ENCODE measurements at regions not wholly inside any gene's neighbourhood (a gene's known extent, or its start where the extent isn't known, plus 50 kb on each side); places are given as distances from the start of the nearest gene placed in this dataset.
"Not testable (repeated sequence)": the region's sequence is repeated elsewhere in the genome, so short reads cannot be mapped to it uniquely, and the experiment has no call there.

GRCh38 chr22:11795979-11796378, 3732.0 kb upstream of the OR11H1 start:
- H3K36me3 ChIP-seq (replicated peaks in 1 of 2; ENCODE audit: control insufficient read depth in 1 of 2, insufficient read depth in 2 of 2, low read length in 1 of 2); H3K79me2 ChIP-seq (ENCODE audit: insufficient read depth); POLR2A ChIA-PET; H3K27ac ChIP-seq (ENCODE audit: low read depth in 2 of 2, low read length in 1 of 2); H4K20me1 ChIP-seq (ENCODE audit: insufficient read depth); H3K9ac ChIP-seq; H3K27me3 ChIP-seq (ENCODE audit: insufficient read depth); H3K4me3 ChIP-seq (ENCODE audit: low read depth in 2 of 2, low read length in 1 of 2); H3F3A ChIP-seq (replicated peaks; ENCODE audit: insufficient read depth); H3K4me1 ChIP-seq (ENCODE audit: control insufficient read depth in 1 of 2, insufficient read depth in 2 of 2, low read depth in 1 of 2, low read length in 1 of 2); H3K4me2 ChIP-seq; DNase-seq; H3K9me2 ChIP-seq; CTCF ChIA-PET; H3K9me3 ChIP-seq; H2AFZ ChIP-seq (ENCODE audit: low read depth): not testable (repeated sequence)
- no CpG with 5 or more reads among the region's 2 CpGs for WGBS (ENCODE audit: low lambda C conversion rate)

- H3K4me1 ChIP-seq (ENCODE audit: control insufficient read depth in 1 of 2, insufficient read depth in 2 of 2, low read depth in 1 of 2, low read length in 1 of 2); H3K27me3 ChIP-seq (ENCODE audit: insufficient read depth); H3K36me3 ChIP-seq (replicated peaks in 1 of 2; ENCODE audit: control insufficient read depth in 1 of 2, insufficient read depth in 2 of 2, low read length in 1 of 2); H3F3A ChIP-seq (replicated peaks; ENCODE audit: insufficient read depth); CTCF ChIA-PET; POLR2A ChIA-PET; H3K9me2 ChIP-seq; H3K4me3 ChIP-seq (ENCODE audit: low read depth in 2 of 2, low read length in 1 of 2); H3K9ac ChIP-seq; H4K20me1 ChIP-seq (ENCODE audit: insufficient read depth); H3K79me2 ChIP-seq (ENCODE audit: insufficient read depth); H2AFZ ChIP-seq (ENCODE audit: low read depth); H3K27ac ChIP-seq (ENCODE audit: low read depth in 2 of 2, low read length in 1 of 2); DNase-seq; H3K4me2 ChIP-seq; H3K9me3 ChIP-seq: not testable (repeated sequence)
- 14% methylated on average over 7 of the region's 9 CpGs for WGBS (ENCODE audit: low lambda C conversion rate)
Measured at GRCh38 chr22:11815481-11815880, 3712.5 kb upstream of the OR11H1 start.

GRCh38 chr22:11818845-11819244, 3709.1 kb upstream of the OR11H1 start:
- H3K27me3 ChIP-seq (ENCODE audit: insufficient read depth); H3K4me1 ChIP-seq (ENCODE audit: control insufficient read depth in 1 of 2, insufficient read depth in 2 of 2, low read depth in 1 of 2, low read length in 1 of 2); H2AFZ ChIP-seq (ENCODE audit: low read depth); DNase-seq; H3K36me3 ChIP-seq (replicated peaks in 1 of 2; ENCODE audit: control insufficient read depth in 1 of 2, insufficient read depth in 2 of 2, low read length in 1 of 2); H3K4me2 ChIP-seq; H4K20me1 ChIP-seq (ENCODE audit: insufficient read depth); H3K9ac ChIP-seq; H3K79me2 ChIP-seq (ENCODE audit: insufficient read depth); POLR2A ChIA-PET; H3K4me3 ChIP-seq (ENCODE audit: low read depth in 2 of 2, low read length in 1 of 2); CTCF ChIA-PET; H3K9me2 ChIP-seq; H3K27ac ChIP-seq (ENCODE audit: low read depth in 2 of 2, low read length in 1 of 2); H3F3A ChIP-seq (replicated peaks; ENCODE audit: insufficient read depth); H3K9me3 ChIP-seq: not testable (repeated sequence)
- 30% methylated on average over 2 of the region's 5 CpGs for WGBS (ENCODE audit: low lambda C conversion rate)

- H3F3A ChIP-seq (replicated peaks; ENCODE audit: insufficient read depth); H2AFZ ChIP-seq (ENCODE audit: low read depth); H3K4me2 ChIP-seq; H3K9ac ChIP-seq; H3K36me3 ChIP-seq (replicated peaks in 1 of 2; ENCODE audit: control insufficient read depth in 1 of 2, insufficient read depth in 2 of 2, low read length in 1 of 2); H3K27ac ChIP-seq (ENCODE audit: low read depth in 2 of 2, low read length in 1 of 2); H4K20me1 ChIP-seq (ENCODE audit: insufficient read depth); H3K9me2 ChIP-seq; CTCF ChIA-PET; H3K9me3 ChIP-seq; H3K4me3 ChIP-seq (ENCODE audit: low read depth in 2 of 2, low read length in 1 of 2); H3K79me2 ChIP-seq (ENCODE audit: insufficient read depth); DNase-seq; H3K27me3 ChIP-seq (ENCODE audit: insufficient read depth); H3K4me1 ChIP-seq (ENCODE audit: control insufficient read depth in 1 of 2, insufficient read depth in 2 of 2, low read depth in 1 of 2, low read length in 1 of 2); POLR2A ChIA-PET: not testable (repeated sequence)
- no CpG with 5 or more reads among the region's 17 CpGs for WGBS (ENCODE audit: low lambda C conversion rate)
Measured at GRCh38 chr22:11822326-11822725, 3705.7 kb upstream of the OR11H1 start.

- H3K79me2 ChIP-seq (ENCODE audit: insufficient read depth); H3F3A ChIP-seq (replicated peaks; ENCODE audit: insufficient read depth); H3K9me2 ChIP-seq; CTCF ChIA-PET; POLR2A ChIA-PET; H3K4me2 ChIP-seq; H3K9ac ChIP-seq; H3K4me3 ChIP-seq (ENCODE audit: low read depth in 2 of 2, low read length in 1 of 2); H3K4me1 ChIP-seq (ENCODE audit: control insufficient read depth in 1 of 2, insufficient read depth in 2 of 2, low read depth in 1 of 2, low read length in 1 of 2); H4K20me1 ChIP-seq (ENCODE audit: insufficient read depth); DNase-seq; H3K9me3 ChIP-seq; H3K27me3 ChIP-seq (ENCODE audit: insufficient read depth); H2AFZ ChIP-seq (ENCODE audit: low read depth); H3K36me3 ChIP-seq (replicated peaks in 1 of 2; ENCODE audit: control insufficient read depth in 1 of 2, insufficient read depth in 2 of 2, low read length in 1 of 2); H3K27ac ChIP-seq (ENCODE audit: low read depth in 2 of 2, low read length in 1 of 2): not testable (repeated sequence)
- TF ChIP-seq NRF1 (IDR thresholded peaks at IDR 0.05; ENCODE audit: low read depth, low read length), result peak; percentile 60
- WGBS (ENCODE audit: low lambda C conversion rate), result no CpG with 5 or more reads among the region's 30 CpGs
Measured at GRCh38 chr22:11825009-11825408, 3703.0 kb upstream of the OR11H1 start.

- H3K79me2 ChIP-seq (ENCODE audit: insufficient read depth); H3K9ac ChIP-seq; H3K36me3 ChIP-seq (replicated peaks in 1 of 2; ENCODE audit: control insufficient read depth in 1 of 2, insufficient read depth in 2 of 2, low read length in 1 of 2); CTCF ChIA-PET; H3K4me2 ChIP-seq; H2AFZ ChIP-seq (ENCODE audit: low read depth); H3K4me1 ChIP-seq (ENCODE audit: control insufficient read depth in 1 of 2, insufficient read depth in 2 of 2, low read depth in 1 of 2, low read length in 1 of 2); DNase-seq; H4K20me1 ChIP-seq (ENCODE audit: insufficient read depth); H3F3A ChIP-seq (replicated peaks; ENCODE audit: insufficient read depth); H3K27me3 ChIP-seq (ENCODE audit: insufficient read depth); H3K4me3 ChIP-seq (ENCODE audit: low read depth in 2 of 2, low read length in 1 of 2); POLR2A ChIA-PET; H3K9me3 ChIP-seq; H3K9me2 ChIP-seq; H3K27ac ChIP-seq (ENCODE audit: low read depth in 2 of 2, low read length in 1 of 2): not testable (repeated sequence)
- WGBS (ENCODE audit: low lambda C conversion rate), result 29% methylated on average over 2 of the region's 2 CpGs
Measured at GRCh38 chr22:11826000-11826399, 3702.0 kb upstream of the OR11H1 start.

- H3K9me2 ChIP-seq; H3K4me1 ChIP-seq (ENCODE audit: control insufficient read depth in 1 of 2, insufficient read depth in 2 of 2, low read depth in 1 of 2, low read length in 1 of 2); H3K9ac ChIP-seq; CTCF ChIA-PET; POLR2A ChIA-PET; H2AFZ ChIP-seq (ENCODE audit: low read depth); H3K27me3 ChIP-seq (ENCODE audit: insufficient read depth); H3K4me2 ChIP-seq; H3K9me3 ChIP-seq; H3F3A ChIP-seq (replicated peaks; ENCODE audit: insufficient read depth); H3K27ac ChIP-seq (ENCODE audit: low read depth in 2 of 2, low read length in 1 of 2); H4K20me1 ChIP-seq (ENCODE audit: insufficient read depth); DNase-seq; H3K4me3 ChIP-seq (ENCODE audit: low read depth in 2 of 2, low read length in 1 of 2); H3K36me3 ChIP-seq (replicated peaks in 1 of 2; ENCODE audit: control insufficient read depth in 1 of 2, insufficient read depth in 2 of 2, low read length in 1 of 2); H3K79me2 ChIP-seq (ENCODE audit: insufficient read depth): not testable (repeated sequence)
- 14% methylated on average over 4 of the region's 21 CpGs for WGBS (ENCODE audit: low lambda C conversion rate)
Measured at GRCh38 chr22:11829426-11829825, 3698.6 kb upstream of the OR11H1 start.
